K562 (cell line): ENCODE measurements at regions not wholly inside any gene's neighbourhood (a gene's known extent, or its start where the extent isn't known, plus 50 kb on each side); places are given as distances from the start of the nearest gene placed in this dataset.

Experiments
- ATAC-seq: fragments of 200-7000 bp; cut with Tn5 transposase; 3 replicates; pipeline ENCODE4 v1.9.1; 2020; ENCODE audit warnings: moderate library complexity
- BruUV-seq: library from RNA; stranded (reverse); fragments of 400-500 nt; replicated peaks from 2 replicates; lab custom pipeline; 2021; lab: Mats Ljungman, UMichigan
- CTCF ChIA-PET: fragments of 300-600 bp; formaldehyde crosslinking; extraction: SDS; loops from one replicate; lab custom pipeline; 2021; ENCODE audit warnings: low intra/inter-chr PET ratio; lab: Yijun Ruan, JAX
- POLR2A ChIA-PET: fragments of 300-600, 350-650 bp; sonication (Branson Sonifier 250); formaldehyde crosslinking; extraction: SDS; loops from one replicate; lab custom pipeline; 2021; ENCODE audit warnings: antibody characterized with exemption, inconsistent platforms; lab: Yijun Ruan, JAX
- DNase-seq, 4 experiments: peaks; one replicate each; pipeline versions ENCODE4 v3.0.0 to v3.0.0-alpha.2; 2011 to 2018; ENCODE audit warnings: low spot score in 3 of 4, mixed read lengths in 3 of 4; ENCODE audit errors: extremely low read depth in 1 of 4
- FAIRE-seq: peaks from 2 replicates; lab custom pipeline; 2011; peaks lifted over from hg19 to GRCh38; lab: Jason Lieb, UNC
- H2AFZ ChIP-seq: 2 replicates; pipeline ENCODE4 v1.6.0; 2011; ENCODE audit warnings: low read depth, low read length, control low read depth, inconsistent platforms
- H3K27ac ChIP-seq: fragments of 200-600 bp; 3 replicates; pipeline ENCODE4 v1.8.0; 2011; ENCODE audit warnings: low read depth, mild to moderate bottlenecking, control low read depth, inconsistent platforms, low read length, moderate library complexity, mixed read lengths; ENCODE audit errors: extremely low read depth
- H3K27me3 ChIP-seq, 2 experiments: fragments of 300-600 bp in 1 of 2; 2 replicates in 1 of 2; 3 replicates in 1 of 2; pipeline versions ENCODE4 v1.6.0 to v1.8.0; 2011; ENCODE audit warnings: inconsistent platforms in 2 of 2, low read length in 2 of 2, mild to moderate bottlenecking in 1 of 2, mixed read lengths in 1 of 2, moderate library complexity in 1 of 2; ENCODE audit not compliant: control insufficient read depth in 2 of 2, insufficient read depth in 2 of 2
- H3K36me3 ChIP-seq: fragments of 300-600 bp; 3 replicates; pipeline ENCODE4 v1.8.0; 2011; ENCODE audit warnings: mild to moderate bottlenecking, low read length, inconsistent platforms; ENCODE audit not compliant: control insufficient read depth, insufficient read depth
- H3K4me1 ChIP-seq, 2 experiments: fragments of 200-600 bp in 1 of 2; replicated peaks in 1 of 2; 2 replicates in 1 of 2; 3 replicates in 1 of 2; pipeline versions ENCODE4 v1.5.1 to v1.8.0; 2011; ENCODE audit warnings: inconsistent platforms in 2 of 2, low read length in 2 of 2, mild to moderate bottlenecking in 1 of 2, mixed read lengths in 1 of 2, moderate library complexity in 1 of 2; ENCODE audit not compliant: control insufficient read depth in 2 of 2, insufficient read depth in 2 of 2
- H3K4me2 ChIP-seq: 2 replicates; pipeline ENCODE4 v1.6.1; 2011; ENCODE audit warnings: low read length, control low read depth, inconsistent platforms, mixed read lengths; ENCODE audit not compliant: insufficient read depth
- H3K4me3 ChIP-seq: fragments of 200-600 bp; sonication (generic), shearing (Covaris generic); 2 replicates; pipeline ENCODE4 v1.5.1; 2016; ENCODE audit warnings: control low read depth, inconsistent platforms
- H3K79me2 ChIP-seq: fragments of 200-600 bp; 3 replicates; pipeline ENCODE4 v1.8.0; 2011; ENCODE audit warnings: low read length, inconsistent platforms; ENCODE audit not compliant: control insufficient read depth, insufficient read depth
- H3K9ac ChIP-seq, 2 experiments: 2 replicates each; pipeline versions ENCODE4 v1.6.0 to v1.6.1; 2011; ENCODE audit warnings: low read depth in 2 of 2, low read length in 2 of 2, control low read depth in 1 of 2, inconsistent platforms in 1 of 2, mild to moderate bottlenecking in 1 of 2, mixed read lengths in 1 of 2; ENCODE audit not compliant: insufficient read depth in 1 of 2
- H3K9me1 ChIP-seq: one replicate; pipeline ENCODE4 v1.6.0; 2011; ENCODE audit warnings: inconsistent platforms, mild to moderate bottlenecking, low read length, moderate library complexity; ENCODE audit not compliant: control insufficient read depth, insufficient read depth
- H3K9me3 ChIP-seq: replicated peaks from 2 replicates; pipeline ENCODE4 v1.5.1; 2011; ENCODE audit warnings: low read depth, low read length, inconsistent platforms; ENCODE audit not compliant: control insufficient read depth, insufficient read depth
- H4K20me1 ChIP-seq: replicated peaks from 2 replicates; pipeline ENCODE4 v1.6.1; 2011; ENCODE audit warnings: low read length, inconsistent platforms, mixed read lengths; ENCODE audit not compliant: control insufficient read depth, insufficient read depth
- CHD4 ChIP-seq: fragments of 200-600 bp; sonication (generic); IDR thresholded peaks from 3 replicates; pipeline ENCODE4 v1.6.1; 2012; ENCODE audit warnings: low read depth, mild to moderate bottlenecking, mixed read lengths, low read length, inconsistent platforms; ENCODE audit not compliant: insufficient read depth, insufficient replicate concordance, poor library complexity, severe bottlenecking
- FOXK2 ChIP-seq, 2 experiments: fragments of 450-650 bp; IDR thresholded peaks in 1 of 2; conservative IDR thresholded peaks in 1 of 2; 2 replicates each; pipeline ENCODE4 v1.6.1; 2016; ENCODE audit warnings: low read depth in 2 of 2, mild to moderate bottlenecking in 1 of 2
- HDGF ChIP-seq: fragments of 450-650 bp; IDR thresholded peaks from 2 replicates; pipeline ENCODE4 v1.6.1; 2016
- NR4A1 ChIP-seq, 2 experiments: fragments of 250-450 bp in 1 of 2; fragments of 450-650 bp in 1 of 2; sonication (Bioruptor Pico) in 1 of 2; IDR thresholded peaks; 2 replicates each; pipeline versions ENCODE4 v1.4.0 to v1.6.1; 2016 to 2020; ENCODE audit warnings: mild to moderate bottlenecking in 2 of 2, missing compliant biosample characterization in 1 of 2, missing genetic modification characterization in 1 of 2, moderate library complexity in 1 of 2
- RAD21 ChIP-seq, 2 experiments: fragments of 250-450 bp in 1 of 2; fragments of 450-650 bp in 1 of 2; sonication (Bioruptor Pico) in 1 of 2; formaldehyde crosslinking in 1 of 2; IDR thresholded peaks in 1 of 2; conservative IDR thresholded peaks in 1 of 2; 2 replicates each; pipeline versions ENCODE4 v1.4.0 to v1.8.0; 2020 to 2022; ENCODE audit warnings: mild to moderate bottlenecking in 2 of 2, moderate library complexity in 1 of 2
- TRIM24 ChIP-seq, 2 experiments: fragments of 450-650 bp; IDR thresholded peaks; 2 replicates each; pipeline ENCODE4 v1.6.1; 2016
- ZNF639 ChIP-seq, 2 experiments: fragments of 200-800 bp in 1 of 2; sonication (Bioruptor generic) in 1 of 2; sonication (generic) in 1 of 2; formaldehyde crosslinking in 1 of 2; IDR thresholded peaks in 1 of 2; conservative IDR thresholded peaks in 1 of 2; 2 replicates each; pipeline versions ENCODE4 v1.5.0 to v1.6.1; 2016 to 2020; ENCODE audit warnings: missing compliant biosample characterization in 1 of 2, missing genetic modification characterization in 1 of 2, missing genetic modification reagents in 1 of 2
- ZNF717 ChIP-seq: fragments of 250-450 bp; sonication (Bioruptor Pico); IDR thresholded peaks from 2 replicates; pipeline ENCODE4 v1.5.0; 2021
- WGBS: fragments of 100-300 bp; shearing (Covaris generic); methylation state at CpG from one replicate; pipeline ENCODE4 v1.1.6; 2016; ENCODE audit warnings: low coverage, mixed read lengths; ENCODE audit not compliant: insufficient coverage; ENCODE audit errors: missing lambda C conversion rate; 5-methylcytosine and 5-hydroxymethylcytosine counted together
- in situ Hi-C: fragments of 300-500 bp; cut with MboI; formaldehyde crosslinking; loops from 4 replicates; pipeline ENCODE4 v1.15.0; 2018; ENCODE audit warnings: inconsistent platforms, mixed read lengths
- intact Hi-C: fragments of 100-400 bp; cut with micrococcal nuclease; formaldehyde crosslinking; loops from 2 replicates; pipeline ENCODE4 v1.14.2; 2022
- TF ChIP-seq, protein P1 (sequence below), 2 experiments: IDR thresholded peaks; 2 replicates each; pipeline ENCODE4 v1.6.1; 2011; ENCODE audit warnings: borderline replicate concordance in 1 of 2, control low read depth in 1 of 2, low read depth in 1 of 2, low read length in 1 of 2, mild to moderate bottlenecking in 1 of 2, mixed read lengths in 1 of 2, moderate library complexity in 1 of 2; ENCODE audit not compliant: insufficient read depth in 1 of 2, insufficient read length in 1 of 2, poor library complexity in 1 of 2, severe bottlenecking in 1 of 2; ENCODE audit errors: extremely low read depth in 1 of 2

DNA sequence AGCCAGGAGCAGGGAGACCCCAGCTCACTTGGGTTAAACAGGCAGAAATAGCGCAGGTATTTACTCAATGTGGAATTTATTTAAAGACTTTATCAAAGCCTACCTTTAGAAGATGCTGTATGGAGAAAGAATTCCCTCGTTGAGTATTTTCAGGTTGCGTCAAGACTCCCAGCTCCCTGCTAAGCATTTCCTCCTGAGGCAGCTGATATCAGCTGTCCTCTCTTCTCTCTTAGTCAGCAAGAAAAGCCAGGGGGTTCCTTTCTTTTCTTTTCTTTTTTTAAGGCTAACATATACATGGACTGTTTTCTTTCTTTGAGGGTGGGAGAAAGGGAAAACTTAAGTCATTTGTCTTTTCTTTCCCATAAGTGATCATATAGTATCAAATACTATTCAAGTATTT lies 125.8 kb upstream of the POU2AF2 start:
- H3K9me1 ChIP-seq = no peaks in the 10 kb centered on the region
- TF ChIP-seq FOXK2 (conservative IDR thresholded peaks at IDR 0.05 in 1 of 2, IDR thresholded peaks at IDR 0.05 in 1 of 2; ENCODE audit: low read depth in 2 of 2) (no peak), TRIM24 (IDR thresholded peaks at IDR 0.05) (no peak), CHD4 (no peak), ZNF639 (CRISPR knock-in tag; conservative IDR thresholded peaks at IDR 0.05 in 1 of 2, IDR thresholded peaks at IDR 0.05 in 1 of 2) (no peak), HDGF (no peak), RAD21 (CRISPR knock-in tag; conservative IDR thresholded peaks at IDR 0.05 in 1 of 2, IDR thresholded peaks at IDR 0.05 in 1 of 2) (no peak), NR4A1 (CRISPR knock-in tag; IDR thresholded peaks at IDR 0.05) (no peak), NR4A1 (tag; IDR thresholded peaks at IDR 0.05) (no peak), ZNF717 (CRISPR knock-in tag) (no peak)
- TF ChIP-seq, protein P1, sequence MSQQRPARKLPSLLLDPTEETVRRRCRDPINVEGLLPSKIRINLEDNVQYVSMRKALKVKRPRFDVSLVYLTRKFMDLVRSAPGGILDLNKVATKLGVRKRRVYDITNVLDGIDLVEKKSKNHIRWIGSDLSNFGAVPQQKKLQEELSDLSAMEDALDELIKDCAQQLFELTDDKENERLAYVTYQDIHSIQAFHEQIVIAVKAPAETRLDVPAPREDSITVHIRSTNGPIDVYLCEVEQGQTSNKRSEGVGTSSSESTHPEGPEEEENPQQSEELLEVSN (IDR thresholded peaks at IDR 0.05; ENCODE audit: borderline replicate concordance in 1 of 2, extremely low read depth in 1 of 2, insufficient read depth in 1 of 2, insufficient read length in 1 of 2, low read depth in 1 of 2, low read length in 1 of 2, poor library complexity in 1 of 2, severe bottlenecking in 1 of 2) = no peak
- in situ Hi-C loops = no loop called here
- ChIA-PET CTCF (no interaction called here), POLR2A (no interaction called here)
- H3K79me2 ChIP-seq = no peaks in the 10 kb centered on the region
- no peak overlapping the region for H3K4me2 ChIP-seq
- FAIRE-seq (no peak), ATAC-seq (no peak), DNase-seq (no peak)
- WGBS = 0% methylated on average over 3 of the region's 3 CpGs
- H3K9ac ChIP-seq = no peak overlapping the region
- peaks cover 3% of the 10 kb centered on the region; the same call in 1 of the 2 replicates for H3K9me3 ChIP-seq
- no peaks in the 10 kb centered on the region for H4K20me1 ChIP-seq
- no peaks in the 10 kb centered on the region for H3K27me3 ChIP-seq
- H3K36me3 ChIP-seq = no peaks in the 10 kb centered on the region
- H3K27ac ChIP-seq = no peak overlapping the region
- BruUV-seq = no TSS peak
- intact Hi-C loops = no loop called here
- no peak overlapping the region for H2AFZ ChIP-seq
- H3K4me3 ChIP-seq = no peak overlapping the region
- H3K4me1 ChIP-seq = no peaks in the 10 kb centered on the region
